Epithelial cell of esophagus (primary cell): ENCODE measurements at regions not wholly inside any gene's neighbourhood (a gene's known extent, or its start where the extent isn't known, plus 50 kb on each side); places are given as distances from the start of the nearest gene placed in this dataset.
A peak's percentile ranks its signal among the peaks of the same experiment; 100 is the strongest.

Source experiments
- DNase-seq: peaks from one replicate; pipeline ENCODE4 v3.0.0; 2010; ENCODE audit warnings: low read depth
- H3K4me3 ChIP-seq: 2 replicates; pipeline ENCODE4 v1.5.1; 2011; ENCODE audit warnings: mild to moderate bottlenecking, low read length, control low read depth
- TF ChIP-seq, protein P1 (sequence below): IDR thresholded peaks from 2 replicates; pipeline ENCODE4 v1.5.1; 2011; ENCODE audit warnings: low read depth, mild to moderate bottlenecking, low read length, control low read depth, inconsistent platforms; ENCODE audit not compliant: insufficient read depth; ENCODE audit errors: missing control alignments

DNA sequence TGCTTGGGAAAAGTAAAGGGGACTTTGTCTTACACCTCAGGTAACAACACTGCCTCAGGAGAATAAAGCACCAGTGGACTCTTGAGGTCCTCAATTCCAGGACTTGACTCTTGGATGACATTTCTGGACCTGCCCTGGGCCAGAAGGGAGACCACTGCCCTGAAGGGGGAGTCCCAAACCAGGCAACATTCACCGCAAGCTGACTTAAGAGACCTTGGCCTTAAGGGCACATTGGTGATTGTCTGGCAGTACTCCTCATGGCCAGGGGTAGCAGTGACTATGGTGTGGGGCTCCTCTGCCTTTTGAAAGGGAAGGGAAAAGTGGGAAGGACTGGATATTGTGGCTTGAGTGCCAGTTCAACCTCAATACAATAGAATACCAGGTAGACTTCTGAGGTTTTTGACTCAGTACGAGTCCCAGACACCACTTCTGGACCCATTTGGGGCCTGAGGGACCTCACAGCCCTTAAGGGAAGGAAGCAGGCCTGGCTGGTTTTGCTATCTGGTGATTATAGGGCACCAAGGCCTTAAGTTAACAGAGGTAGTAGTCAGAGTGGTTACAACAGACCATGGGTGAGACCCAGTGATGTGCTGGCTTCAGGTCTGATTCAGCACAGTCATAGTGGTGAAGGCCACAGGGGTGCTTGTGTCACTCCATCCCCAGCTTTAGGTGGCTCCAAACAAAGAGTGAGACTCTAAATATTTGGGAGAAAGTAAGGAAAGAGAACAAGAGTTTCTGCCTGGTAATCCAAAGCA is 121.2 kb upstream of the TET2 start:
- H3K4me3 ChIP-seq = no peak overlapping the region
- peak; percentile 32 for DNase-seq
- TF ChIP-seq, protein P1, sequence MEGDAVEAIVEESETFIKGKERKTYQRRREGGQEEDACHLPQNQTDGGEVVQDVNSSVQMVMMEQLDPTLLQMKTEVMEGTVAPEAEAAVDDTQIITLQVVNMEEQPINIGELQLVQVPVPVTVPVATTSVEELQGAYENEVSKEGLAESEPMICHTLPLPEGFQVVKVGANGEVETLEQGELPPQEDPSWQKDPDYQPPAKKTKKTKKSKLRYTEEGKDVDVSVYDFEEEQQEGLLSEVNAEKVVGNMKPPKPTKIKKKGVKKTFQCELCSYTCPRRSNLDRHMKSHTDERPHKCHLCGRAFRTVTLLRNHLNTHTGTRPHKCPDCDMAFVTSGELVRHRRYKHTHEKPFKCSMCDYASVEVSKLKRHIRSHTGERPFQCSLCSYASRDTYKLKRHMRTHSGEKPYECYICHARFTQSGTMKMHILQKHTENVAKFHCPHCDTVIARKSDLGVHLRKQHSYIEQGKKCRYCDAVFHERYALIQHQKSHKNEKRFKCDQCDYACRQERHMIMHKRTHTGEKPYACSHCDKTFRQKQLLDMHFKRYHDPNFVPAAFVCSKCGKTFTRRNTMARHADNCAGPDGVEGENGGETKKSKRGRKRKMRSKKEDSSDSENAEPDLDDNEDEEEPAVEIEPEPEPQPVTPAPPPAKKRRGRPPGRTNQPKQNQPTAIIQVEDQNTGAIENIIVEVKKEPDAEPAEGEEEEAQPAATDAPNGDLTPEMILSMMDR = no peak

DNA sequence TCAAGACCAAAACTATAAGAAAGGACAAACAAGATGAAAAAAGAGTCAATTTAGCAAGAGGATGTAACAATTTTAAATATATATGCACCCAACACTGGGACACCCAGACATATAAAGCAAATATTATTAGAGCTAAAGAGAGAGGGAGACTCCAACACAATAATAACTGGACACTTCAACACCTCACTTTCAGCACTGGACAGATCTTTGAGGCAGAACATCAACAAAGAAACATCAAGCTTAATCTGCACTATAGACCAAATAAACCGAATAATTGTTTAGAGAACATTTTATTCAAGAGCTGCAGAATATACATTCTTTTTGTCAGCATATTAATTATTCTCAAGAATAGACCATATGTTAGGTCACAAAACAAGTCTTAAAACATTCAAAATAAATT is 109.7 kb upstream of the TET2 start:
- no peak for DNase-seq
- TF ChIP-seq, protein P1 = no peak
- no peak overlapping the region for H3K4me3 ChIP-seq

DNA sequence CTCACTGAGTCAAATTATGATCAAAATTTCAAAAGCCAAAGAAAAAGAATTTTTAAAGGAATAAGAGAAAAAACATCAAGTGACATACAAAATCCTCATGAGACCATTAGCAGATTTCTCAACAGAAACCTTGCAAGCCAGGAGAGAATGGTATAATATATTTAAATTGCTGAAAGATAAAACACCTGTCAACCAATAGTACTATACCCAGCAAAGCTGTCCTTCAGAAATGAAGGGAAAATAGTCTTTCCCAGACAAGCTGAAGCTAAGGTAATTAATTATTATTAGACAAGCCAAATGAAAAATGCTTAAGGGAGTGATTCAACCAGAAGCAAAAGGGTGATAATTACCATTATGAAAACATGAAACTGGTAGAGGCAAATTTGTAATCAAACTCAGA is 104.2 kb upstream of the TET2 start:
- DNase-seq = no peak
- TF ChIP-seq, protein P1 = no peak
- no peak overlapping the region for H3K4me3 ChIP-seq

DNA sequence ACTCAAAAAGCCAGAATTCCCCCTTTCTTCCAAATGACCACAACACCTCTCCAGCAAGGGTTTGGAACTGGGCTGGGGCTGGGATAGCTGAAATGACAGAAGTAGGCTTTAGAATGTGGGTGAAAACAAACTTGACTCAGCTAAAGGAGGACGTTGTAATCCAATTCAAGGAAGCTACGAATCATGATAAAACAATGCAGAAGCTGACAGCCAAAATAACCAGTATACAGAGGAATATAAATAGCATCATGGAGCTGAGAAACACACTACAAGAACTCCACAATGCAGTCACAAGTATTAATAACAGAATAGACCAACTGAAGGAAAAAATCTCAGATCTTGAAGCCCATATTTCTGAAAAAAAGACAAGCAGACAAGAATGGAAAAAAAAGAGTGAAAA is 95.8 kb upstream of the TET2 start:
- TF ChIP-seq, protein P1 = no peak
- DNase-seq = peak; percentile 58
- no peak overlapping the region for H3K4me3 ChIP-seq

DNA sequence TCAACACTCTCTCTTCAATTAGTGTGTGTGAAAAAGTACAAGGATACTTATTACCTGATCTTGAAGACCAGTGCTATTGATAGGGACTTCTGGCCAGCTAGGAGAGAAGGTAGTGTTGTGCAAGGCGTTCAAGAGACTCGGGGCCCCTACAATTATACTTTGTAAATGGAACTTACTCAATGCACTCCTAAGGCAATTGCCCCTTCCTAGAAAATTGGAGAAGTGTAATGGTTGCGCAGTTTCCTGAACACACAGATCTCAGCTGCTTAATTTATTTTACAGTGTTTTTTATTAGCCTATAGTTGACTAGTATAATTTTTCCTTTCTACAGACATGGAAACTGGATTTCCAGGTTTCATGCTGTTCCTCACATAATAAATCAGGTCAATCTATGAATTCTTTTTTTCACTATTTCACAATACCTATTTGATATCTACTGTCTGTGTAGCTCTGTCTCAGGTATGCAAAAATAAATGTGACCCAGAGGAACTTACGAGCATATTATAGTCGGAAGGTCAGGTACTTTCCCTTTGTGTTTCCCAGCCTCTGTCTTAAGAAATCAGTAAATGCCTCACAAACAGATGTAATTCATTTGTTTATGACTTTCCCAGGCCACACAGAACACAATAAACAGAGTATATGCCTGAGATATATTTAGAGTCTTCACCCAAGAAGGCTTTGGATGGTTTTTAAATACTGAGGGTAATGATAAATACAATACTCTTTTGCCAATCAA is 89.1 kb upstream of the TET2 start:
- no peak for DNase-seq
- TF ChIP-seq, protein P1 = no peak
- H3K4me3 ChIP-seq = no peak overlapping the region

DNA sequence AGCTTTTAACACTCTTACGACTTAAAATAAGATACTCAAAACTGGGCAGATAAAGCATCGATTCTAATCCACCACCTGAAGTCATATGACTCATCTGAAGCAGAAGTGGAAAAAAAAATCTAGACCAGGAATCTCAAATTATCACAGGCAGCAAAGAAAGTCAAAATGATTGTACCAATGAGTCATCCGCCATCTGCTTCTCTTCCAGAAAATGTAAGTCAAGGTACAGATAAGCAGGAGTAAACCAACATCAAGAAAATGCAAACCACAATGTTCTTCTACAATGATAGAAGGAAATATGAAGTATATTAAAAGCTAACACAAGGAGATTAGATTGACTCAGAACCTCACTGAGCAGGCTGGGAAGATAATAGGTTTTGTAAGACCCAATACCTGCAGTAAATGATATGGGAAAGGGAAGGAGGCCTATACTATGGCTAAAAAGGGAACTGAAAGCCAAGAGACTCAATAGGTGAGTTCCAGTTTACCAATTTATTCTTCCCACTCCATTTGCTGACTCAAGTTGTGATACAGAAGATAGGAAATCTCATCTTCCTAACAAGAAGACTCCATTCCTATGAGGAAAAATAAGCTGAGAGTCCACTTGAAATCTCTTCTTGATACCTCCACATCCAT is 88.4 kb upstream of the TET2 start:
- DNase-seq = peak; percentile 81
- H3K4me3 ChIP-seq = no peak overlapping the region
- TF ChIP-seq, protein P1 = no peak
